ENCODE measurements at regions not wholly inside any gene's neighbourhood (a gene's known extent, or its start where the extent isn't known, plus 50 kb on each side); places are given as distances from the start of the nearest gene placed in this dataset.

DNA sequence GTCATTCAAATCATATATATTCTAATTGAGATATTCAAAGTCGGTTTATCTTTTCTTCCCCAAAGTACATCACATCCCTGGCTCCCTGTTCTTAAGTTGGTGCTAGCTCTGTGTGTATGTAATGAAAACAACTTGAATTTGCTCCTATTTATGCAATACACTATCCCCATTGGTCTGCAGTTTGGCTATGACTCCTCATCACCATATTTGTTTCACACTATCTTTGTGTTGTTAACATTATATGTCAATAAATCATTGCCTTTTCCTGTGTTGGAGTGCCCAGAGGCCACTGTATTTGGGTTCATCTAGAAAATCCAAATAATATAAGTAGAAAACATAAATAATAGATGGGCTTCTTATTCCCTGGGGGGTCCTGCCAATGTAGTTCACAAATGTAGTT lies 306.6 kb upstream of the TENM4 start:
- Histone ChIP-seq H3K27ac (no peak overlapping the region), H3K27me3 (no peaks in the 10 kb centered on the region), H3K36me3 (ENCODE audit: low read depth, missing control alignments) (no peaks in the 10 kb centered on the region), H3K9me3 (no peaks in the 10 kb centered on the region), H3K4me3 (no peak overlapping the region), H3K4me1 (no peaks in the 10 kb centered on the region)
- TF ChIP-seq POLR2A (IDR thresholded peaks at IDR 0.05): no peak
- TF ChIP-seq, protein P1, sequence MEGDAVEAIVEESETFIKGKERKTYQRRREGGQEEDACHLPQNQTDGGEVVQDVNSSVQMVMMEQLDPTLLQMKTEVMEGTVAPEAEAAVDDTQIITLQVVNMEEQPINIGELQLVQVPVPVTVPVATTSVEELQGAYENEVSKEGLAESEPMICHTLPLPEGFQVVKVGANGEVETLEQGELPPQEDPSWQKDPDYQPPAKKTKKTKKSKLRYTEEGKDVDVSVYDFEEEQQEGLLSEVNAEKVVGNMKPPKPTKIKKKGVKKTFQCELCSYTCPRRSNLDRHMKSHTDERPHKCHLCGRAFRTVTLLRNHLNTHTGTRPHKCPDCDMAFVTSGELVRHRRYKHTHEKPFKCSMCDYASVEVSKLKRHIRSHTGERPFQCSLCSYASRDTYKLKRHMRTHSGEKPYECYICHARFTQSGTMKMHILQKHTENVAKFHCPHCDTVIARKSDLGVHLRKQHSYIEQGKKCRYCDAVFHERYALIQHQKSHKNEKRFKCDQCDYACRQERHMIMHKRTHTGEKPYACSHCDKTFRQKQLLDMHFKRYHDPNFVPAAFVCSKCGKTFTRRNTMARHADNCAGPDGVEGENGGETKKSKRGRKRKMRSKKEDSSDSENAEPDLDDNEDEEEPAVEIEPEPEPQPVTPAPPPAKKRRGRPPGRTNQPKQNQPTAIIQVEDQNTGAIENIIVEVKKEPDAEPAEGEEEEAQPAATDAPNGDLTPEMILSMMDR (IDR thresholded peaks at IDR 0.05): no peak
- DNase-seq: no peak
- 93 to 100% methylated on average over 1 of the region's 1 CpG for WGBS, 2 donors
- intact Hi-C loops (cut with DNase I; ENCODE audit: low total_unique reads): no loop called here

DNA sequence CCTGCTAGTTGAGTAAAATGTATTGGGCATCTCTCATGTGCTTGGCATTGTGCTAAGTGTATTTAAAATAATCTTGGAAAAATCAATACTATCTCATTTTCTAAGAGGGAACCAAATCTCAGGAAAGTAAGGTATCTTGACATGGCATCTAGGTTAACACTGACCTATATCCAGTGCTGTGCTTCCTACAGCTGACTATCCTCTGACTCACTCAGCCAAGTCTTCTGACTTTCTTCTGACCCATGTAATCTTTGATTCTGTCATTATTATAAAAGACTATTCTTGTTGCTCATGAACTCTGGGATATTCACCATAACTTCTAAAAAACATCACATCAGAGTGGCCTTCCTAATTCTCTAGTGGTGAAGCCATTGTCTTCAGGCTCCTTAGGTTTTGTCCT lies 304.1 kb upstream of the TENM4 start:
- Histone ChIP-seq H3K4me1 (no peaks in the 10 kb centered on the region), H3K27me3 (no peaks in the 10 kb centered on the region), H3K36me3 (ENCODE audit: low read depth, missing control alignments) (no peaks in the 10 kb centered on the region), H3K27ac (no peak overlapping the region), H3K4me3 (no peak overlapping the region), H3K9me3 (no peaks in the 10 kb centered on the region)
- intact Hi-C loops (cut with DNase I; ENCODE audit: low total_unique reads): no loop called here
- no peak for TF ChIP-seq POLR2A (IDR thresholded peaks at IDR 0.05)
- TF ChIP-seq, protein P1 (IDR thresholded peaks at IDR 0.05): no peak
- DNase-seq: no peak

DNA sequence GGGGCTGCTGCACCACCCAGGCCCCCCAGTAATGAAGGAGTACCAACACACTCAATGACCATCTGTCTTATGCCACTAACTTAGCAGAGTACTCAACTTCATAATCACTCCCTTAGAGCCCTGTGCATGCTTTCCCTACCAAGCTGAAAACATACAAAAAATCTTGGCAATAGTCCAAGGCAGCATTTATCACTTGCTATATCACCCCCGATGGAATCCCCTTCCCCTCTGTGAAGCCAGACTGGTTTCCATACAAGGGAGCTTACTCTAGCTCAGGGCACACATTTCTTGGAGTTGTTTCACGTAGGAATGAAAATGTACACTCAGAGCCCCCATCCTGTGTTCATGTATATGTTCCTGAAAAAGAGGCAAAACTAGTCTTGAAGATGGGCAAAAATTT lies 301.3 kb upstream of the TENM4 start:
- intact Hi-C loops (cut with DNase I; ENCODE audit: low total_unique reads): no loop called here
- TF ChIP-seq, protein P1 (IDR thresholded peaks at IDR 0.05): no peak
- TF ChIP-seq POLR2A (IDR thresholded peaks at IDR 0.05): no peak
- Histone ChIP-seq H3K9me3 (no peaks in the 10 kb centered on the region), H3K4me1 (no peaks in the 10 kb centered on the region), H3K27me3 (no peaks in the 10 kb centered on the region), H3K4me3 (no peak overlapping the region), H3K27ac (no peak overlapping the region), H3K36me3 (ENCODE audit: low read depth, missing control alignments) (no peaks in the 10 kb centered on the region)
- no peak for DNase-seq
- 78% methylated on average over 2 of the region's 2 CpGs for WGBS, 2 donors

DNA sequence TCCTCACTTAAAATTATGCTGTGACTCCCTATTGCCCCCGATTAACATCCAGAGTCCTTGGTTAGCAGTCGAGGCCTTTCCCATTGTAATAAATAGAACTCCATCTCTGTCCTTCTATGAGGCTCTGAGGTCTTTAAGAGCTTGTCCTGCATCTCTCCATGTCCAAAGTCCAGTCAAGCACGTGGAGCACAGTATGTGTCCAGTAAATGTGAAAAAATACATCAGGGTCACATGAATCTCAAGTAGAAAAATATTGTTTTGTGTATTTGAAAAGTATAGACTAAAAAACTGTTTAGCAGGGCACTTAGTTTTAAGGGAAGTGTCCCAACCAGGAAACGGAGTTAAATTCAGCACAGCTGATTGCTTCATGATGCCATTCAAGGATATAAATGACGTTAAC lies 298.8 kb upstream of the TENM4 start:
- WGBS, 2 donors: 83 to 90% methylated on average over 5 of the region's 5 CpGs
- H3K27ac ChIP-seq: no peak overlapping the region
- no peaks in the 10 kb centered on the region for H3K27me3 ChIP-seq
- no peaks in the 10 kb centered on the region for H3K9me3 ChIP-seq
- H3K4me1 ChIP-seq: no peaks in the 10 kb centered on the region
- no peaks in the 10 kb centered on the region for H3K36me3 ChIP-seq (ENCODE audit: low read depth, missing control alignments)
- intact Hi-C loops (cut with DNase I; ENCODE audit: low total_unique reads): no loop called here
- no peak for DNase-seq
- no peak overlapping the region for H3K4me3 ChIP-seq
- TF ChIP-seq POLR2A (IDR thresholded peaks at IDR 0.05): no peak
- TF ChIP-seq, protein P1 (IDR thresholded peaks at IDR 0.05): no peak

DNA sequence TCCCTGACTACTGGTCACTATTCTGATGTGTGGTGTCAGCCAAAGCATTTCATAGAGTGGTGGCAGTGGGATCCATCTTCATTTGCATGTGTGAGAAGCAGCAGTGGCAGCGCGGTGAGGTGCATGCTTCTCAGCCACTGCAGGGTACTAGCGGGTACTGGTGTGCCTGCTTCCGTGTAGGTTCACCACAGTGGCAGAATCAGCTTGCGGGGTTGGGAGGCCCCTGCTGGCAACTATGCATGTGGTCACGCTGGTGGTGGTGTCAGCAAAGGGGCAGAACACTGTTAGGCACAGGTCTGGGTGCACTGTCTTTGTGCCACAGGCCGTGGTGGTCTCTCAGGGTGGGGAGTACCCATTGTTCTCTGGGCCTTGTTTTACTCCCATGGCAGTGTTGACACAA lies 286.4 kb upstream of the TENM4 start:
- no peak for DNase-seq
- TF ChIP-seq POLR2A (IDR thresholded peaks at IDR 0.05): no peak
- TF ChIP-seq, protein P1 (IDR thresholded peaks at IDR 0.05): no peak
- Histone ChIP-seq H3K4me3 (no peak overlapping the region), H3K4me1 (no peaks in the 10 kb centered on the region), H3K27me3 (no peaks in the 10 kb centered on the region), H3K9me3 (no peaks in the 10 kb centered on the region), H3K27ac (no peak overlapping the region), H3K36me3 (ENCODE audit: low read depth, missing control alignments) (no peaks in the 10 kb centered on the region)
- intact Hi-C loops (cut with DNase I; ENCODE audit: low total_unique reads): no loop called here
- WGBS, 2 donors: 95% methylated on average over 7 of the region's 7 CpGs; no CpG with 5 or more reads in 1 of the 2 donors
